NT2/D1 (cell line): ENCODE measurements at regions not wholly inside any gene's neighbourhood (a gene's known extent, or its start where the extent isn't known, plus 50 kb on each side); places are given as distances from the start of the nearest gene placed in this dataset.

Experiments used
- DNase-seq: peaks from one replicate; pipeline ENCODE4 v3.0.0-alpha.2; 2011; ENCODE audit warnings: low read depth, low spot score
- H3K27me3 ChIP-seq: 2 replicates; pipeline ENCODE4 v1.6.0; 2011; ENCODE audit warnings: mild to moderate bottlenecking; ENCODE audit not compliant: insufficient read length, insufficient read depth
- H3K36me3 ChIP-seq: 2 replicates; pipeline ENCODE4 v1.6.1; 2011; ENCODE audit warnings: mild to moderate bottlenecking, low read length, mixed read lengths; ENCODE audit not compliant: insufficient read depth, insufficient read length
- H3K4me1 ChIP-seq: 2 replicates; pipeline ENCODE4 v1.5.1; 2011; ENCODE audit not compliant: insufficient read depth, insufficient read length
- H3K4me3 ChIP-seq: 2 replicates; pipeline ENCODE4 v1.5.1; 2011; ENCODE audit warnings: low read depth; ENCODE audit not compliant: insufficient read length
- H3K9ac ChIP-seq: 2 replicates; pipeline ENCODE4 v1.6.0; 2011; ENCODE audit warnings: low read depth; ENCODE audit not compliant: insufficient read length
- H3K9me3 ChIP-seq: 2 replicates; pipeline ENCODE4 v1.5.1; 2011; ENCODE audit warnings: mild to moderate bottlenecking, low read length; ENCODE audit not compliant: insufficient read depth
- SUZ12 ChIP-seq: IDR thresholded peaks from 2 replicates; pipeline ENCODE4 v1.6.1; 2011; ENCODE audit not compliant: insufficient read length, insufficient read depth; ENCODE audit errors: extremely low read depth
- YY1 ChIP-seq: IDR thresholded peaks from 2 replicates; pipeline ENCODE4 v1.6.1; 2011; ENCODE audit not compliant: insufficient read length, insufficient read depth
- ZNF274 ChIP-seq: IDR thresholded peaks from 2 replicates; pipeline ENCODE4 v1.6.1; 2011; ENCODE audit warnings: mild to moderate bottlenecking, low read depth, low read length

GRCh38 chr6:164021589-164022250, 607.2 kb downstream of the QKI start:
- H3K9ac ChIP-seq, result no peak overlapping the region
- no peaks in the 10 kb centered on the region for H3K9me3 ChIP-seq
- no peak overlapping the region for H3K4me3 ChIP-seq
- TF ChIP-seq YY1, result no peak
- TF ChIP-seq SUZ12, result no peak
- no peak for TF ChIP-seq ZNF274
- no peak for DNase-seq
- H3K27me3 ChIP-seq, result no peaks in the 10 kb centered on the region
- H3K36me3 ChIP-seq, result no peaks in the 10 kb centered on the region
- H3K4me1 ChIP-seq, result no peaks in the 10 kb centered on the region

- H3K9ac ChIP-seq, result no peak overlapping the region
- no peaks in the 10 kb centered on the region for H3K36me3 ChIP-seq
- no peak overlapping the region for H3K4me3 ChIP-seq
- no peaks in the 10 kb centered on the region for H3K9me3 ChIP-seq
- TF ChIP-seq YY1, result no peak
- TF ChIP-seq ZNF274, result no peak
- TF ChIP-seq SUZ12, result no peak
- H3K27me3 ChIP-seq, result no peaks in the 10 kb centered on the region
- no peak for DNase-seq
- H3K4me1 ChIP-seq, result no peaks in the 10 kb centered on the region
These were observed 605.6 kb downstream of the QKI start for GRCh38 chr6:164020142-164020541.

- Histone ChIP-seq H3K9ac (no peak overlapping the region), H3K4me3 (no peak overlapping the region), H3K36me3 (no peaks in the 10 kb centered on the region), H3K9me3 (no peaks in the 10 kb centered on the region), H3K4me1 (no peaks in the 10 kb centered on the region), H3K27me3 (no peaks in the 10 kb centered on the region)
- TF ChIP-seq YY1, result no peak
- TF ChIP-seq ZNF274, result no peak
- no peak for TF ChIP-seq SUZ12
- no peak for DNase-seq
These were observed 603.6 kb downstream of the QKI start for GRCh38 chr6:164018133-164018532.

- DNase-seq, result no peak
- Histone ChIP-seq H3K9me3 (no peaks in the 10 kb centered on the region), H3K4me3 (no peak overlapping the region), H3K36me3 (no peaks in the 10 kb centered on the region), H3K4me1 (no peaks in the 10 kb centered on the region), H3K27me3 (no peaks in the 10 kb centered on the region), H3K9ac (no peak overlapping the region)
- no peak for TF ChIP-seq ZNF274
- no peak for TF ChIP-seq YY1
- no peak for TF ChIP-seq SUZ12
These were observed 601.5 kb downstream of the QKI start for GRCh38 chr6:164016056-164016455.

- H3K4me1 ChIP-seq, result no peaks in the 10 kb centered on the region
- H3K4me3 ChIP-seq, result no peak overlapping the region
- H3K9ac ChIP-seq, result no peak overlapping the region
- H3K36me3 ChIP-seq, result no peaks in the 10 kb centered on the region
- TF ChIP-seq ZNF274, result no peak
- no peak for TF ChIP-seq SUZ12
- no peak for TF ChIP-seq YY1
- no peaks in the 10 kb centered on the region for H3K9me3 ChIP-seq
- peak; percentile 20 for DNase-seq
- H3K27me3 ChIP-seq, result no peaks in the 10 kb centered on the region
These were observed 600.6 kb downstream of the QKI start for GRCh38 chr6:164015088-164015484.

- no peak overlapping the region for H3K4me3 ChIP-seq
- no peak for DNase-seq
These were observed 600.0 kb downstream of the QKI start for GRCh38 chr6:164014346-164015087.

GRCh38 chr6:164013480-164014208, 599.1 kb downstream of the QKI start:
- no peaks in the 10 kb centered on the region for H3K4me1 ChIP-seq
- H3K27me3 ChIP-seq, result no peaks in the 10 kb centered on the region
- TF ChIP-seq YY1, result no peak
- TF ChIP-seq SUZ12, result no peak
- no peak for TF ChIP-seq ZNF274
- DNase-seq, result no peak
- no peak overlapping the region for H3K9ac ChIP-seq
- H3K9me3 ChIP-seq, result no peaks in the 10 kb centered on the region
- H3K4me3 ChIP-seq, result no peak overlapping the region
- no peaks in the 10 kb centered on the region for H3K36me3 ChIP-seq

More at GRCh38 chr6:164014346-164015087, 600.0 kb downstream of the QKI start:
- Histone ChIP-seq H3K27me3 (no peaks in the 10 kb centered on the region), H3K9me3 (no peaks in the 10 kb centered on the region), H3K36me3 (no peaks in the 10 kb centered on the region), H3K9ac (no peak overlapping the region), H3K4me1 (no peaks in the 10 kb centered on the region)
- no peak for TF ChIP-seq YY1
- TF ChIP-seq SUZ12, result no peak
- TF ChIP-seq ZNF274, result no peak
